SK-N-MC (cell line): ENCODE measurements at regions not wholly inside any gene's neighbourhood (a gene's known extent, or its start where the extent isn't known, plus 50 kb on each side); places are given as distances from the start of the nearest gene placed in this dataset.
"Not testable (repeated sequence)": the region's sequence is repeated elsewhere in the genome, so short reads cannot be mapped to it uniquely, and the experiment has no call there.

Source experiments
- EZH2 ChIP-seq: fragments of 200-600 bp; sonication (generic); IDR thresholded peaks from one replicate; pipeline ENCODE4 v1.6.1; 2017; ENCODE audit warnings: antibody characterized with exemption
- POLR2AphosphoS5 ChIP-seq: IDR thresholded peaks from 2 replicates; pipeline ENCODE4 v1.6.1; 2012; ENCODE audit warnings: mild to moderate bottlenecking, low read depth, low read length, borderline replicate concordance

- not testable (repeated sequence) for TF ChIP-seq POLR2AphosphoS5, EZH2
Observed at GRCh38 chr6:60747765-60748556, 1538.1 kb downstream of the KHDRBS2 start.
